CD4-positive, alpha-beta T cell treated with Interleukin-4 for 1 hour (primary cell): ENCODE measurements at regions not wholly inside any gene's neighbourhood (a gene's known extent, or its start where the extent isn't known, plus 50 kb on each side); places are given as distances from the start of the nearest gene placed in this dataset.
"Not testable (repeated sequence)": the region's sequence is repeated elsewhere in the genome, so short reads cannot be mapped to it uniquely, and the experiment has no call there.

Experiments
- DNase-seq, 2 donors: peaks; one replicate each; pipeline ENCODE4 v3.0.0-alpha.2; 2020 to 2022

- no peak for DNase-seq
Measured at GRCh38 chr2:238704471-238705225, 143.2 kb upstream of the TWIST2 start.

DNA sequence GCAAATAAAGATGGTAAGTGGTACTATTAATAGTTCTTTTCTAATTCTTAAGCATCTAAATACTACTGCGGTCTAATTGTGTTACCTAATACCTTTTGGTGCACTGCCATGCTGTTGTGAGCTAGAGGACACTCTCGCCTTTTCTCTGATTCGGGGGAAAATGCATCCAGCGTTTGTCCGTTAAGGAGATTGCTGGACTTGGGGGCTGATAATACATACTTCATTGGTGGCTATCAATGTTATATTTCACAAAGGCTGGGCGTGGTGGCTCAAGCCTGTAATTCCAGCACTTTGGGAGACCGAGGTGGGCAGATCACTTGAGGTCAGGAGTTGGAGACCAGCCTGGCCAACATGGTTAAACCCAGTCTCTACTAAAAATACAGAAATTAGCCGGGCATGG, 141.7 kb upstream of the TWIST2 start:
- DNase-seq, result no peak

- DNase-seq, result no peak
Measured at GRCh38 chr2:238706673-238707072, 141.2 kb upstream of the TWIST2 start.

DNA sequence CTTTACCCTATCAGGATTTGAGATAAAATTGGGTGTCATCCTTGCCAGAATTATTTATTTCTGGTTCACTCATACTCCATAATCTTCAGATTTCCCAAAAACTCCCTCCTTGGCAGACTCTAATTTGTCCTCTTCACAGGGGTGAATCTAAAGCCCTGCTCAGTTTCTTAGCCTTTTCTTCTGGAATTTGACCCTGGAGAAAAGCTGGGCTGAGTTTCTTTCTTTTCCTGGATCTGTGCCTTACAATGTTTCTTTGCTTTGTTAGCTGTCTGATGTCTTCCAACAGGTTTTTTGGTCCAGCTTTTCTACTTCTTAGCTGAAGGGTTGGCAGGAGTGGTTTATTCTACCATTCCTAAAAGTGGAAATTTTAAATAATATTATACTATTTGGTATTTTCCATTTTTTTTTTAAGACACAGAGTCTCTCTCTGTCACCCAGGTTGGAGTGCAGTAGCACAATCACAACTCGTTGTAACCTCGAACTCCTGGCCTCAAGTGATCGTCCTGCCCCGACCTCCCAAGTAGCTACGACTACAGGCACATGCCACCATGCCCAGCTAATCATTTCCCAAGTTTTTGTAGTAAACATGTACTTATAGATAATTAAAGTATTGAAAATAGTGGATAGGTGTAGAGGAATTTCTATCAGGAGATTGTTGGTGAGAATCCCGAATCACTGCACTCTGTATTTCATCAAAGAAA, 138.4 kb upstream of the TWIST2 start:
- no peak for DNase-seq

DNA sequence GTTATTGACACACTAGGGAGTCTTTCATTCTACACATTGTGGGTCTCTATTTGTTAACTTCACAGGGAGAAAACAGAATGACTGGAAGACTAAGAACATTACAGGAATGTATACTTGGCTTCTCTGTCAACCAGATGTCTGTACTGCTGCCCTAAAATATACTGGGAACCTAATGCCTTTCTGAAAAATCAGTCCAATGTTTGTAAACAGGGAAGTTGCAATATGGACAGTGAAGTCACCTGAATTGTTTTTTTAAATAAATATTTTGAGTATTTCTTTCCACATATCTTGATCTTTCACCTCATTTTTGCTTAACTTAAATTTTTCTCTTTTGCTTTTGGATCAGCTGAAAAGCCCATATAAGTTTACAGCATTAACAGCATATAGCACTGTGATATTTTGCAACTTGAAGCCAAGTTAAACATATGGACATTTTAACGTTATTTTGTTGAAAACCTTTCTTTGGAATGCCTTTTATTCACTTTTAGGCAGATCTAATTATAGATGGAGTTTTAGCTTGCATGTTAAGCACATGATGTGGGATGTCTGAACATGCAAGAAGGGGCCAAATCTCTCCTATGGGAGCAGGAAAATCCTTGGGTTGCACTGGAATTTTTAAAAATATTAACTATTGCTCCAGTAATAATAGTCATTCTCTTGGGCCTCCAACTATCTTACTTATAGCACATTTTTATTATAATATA, 137.7 kb upstream of the TWIST2 start:
- DNase-seq, result no peak

DNA sequence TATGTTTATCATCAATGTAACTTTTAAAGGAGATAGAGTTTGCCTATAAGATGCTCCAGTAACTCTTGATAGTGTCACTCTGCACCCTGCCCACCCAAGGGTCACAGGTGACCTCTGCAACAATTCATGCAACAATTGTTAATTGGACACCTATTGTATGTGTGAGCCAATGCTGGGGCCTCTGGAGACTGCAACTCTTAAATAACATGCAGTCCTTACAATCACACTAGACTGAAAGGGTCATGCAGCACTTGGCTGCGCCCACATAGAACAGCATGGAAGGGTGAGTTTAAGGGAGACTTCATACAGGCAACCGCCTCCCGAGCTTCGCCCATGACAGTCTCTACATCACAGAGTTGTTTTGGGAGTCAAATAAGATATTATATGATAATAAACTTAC, 137.1 kb upstream of the TWIST2 start:
- DNase-seq, result no peak

- no peak for DNase-seq
Measured at GRCh38 chr2:238711346-238711745, 136.5 kb upstream of the TWIST2 start.

DNA sequence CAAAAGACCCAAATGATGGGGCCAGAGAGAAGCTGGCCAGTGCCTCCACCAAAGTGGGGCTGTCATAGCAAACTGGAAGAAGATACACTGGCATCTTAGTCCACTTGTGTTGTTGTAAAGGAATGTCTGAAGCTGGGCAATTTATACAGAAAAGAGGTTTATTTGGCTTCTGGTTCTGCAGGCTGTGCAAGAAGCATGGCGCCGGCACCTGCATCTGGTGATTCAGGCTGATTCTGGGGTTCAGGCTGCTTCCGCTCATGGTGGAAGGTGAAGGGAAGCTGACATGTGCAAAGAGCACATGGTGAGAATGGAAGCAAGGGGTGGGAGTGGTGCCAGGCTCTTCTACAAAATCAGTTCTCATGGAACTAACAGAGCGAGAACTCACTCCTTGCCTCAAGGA, 135.9 kb upstream of the TWIST2 start:
- no peak for DNase-seq

- DNase-seq, result no peak
Measured at GRCh38 chr2:238713198-238713826, 134.6 kb upstream of the TWIST2 start.

DNA sequence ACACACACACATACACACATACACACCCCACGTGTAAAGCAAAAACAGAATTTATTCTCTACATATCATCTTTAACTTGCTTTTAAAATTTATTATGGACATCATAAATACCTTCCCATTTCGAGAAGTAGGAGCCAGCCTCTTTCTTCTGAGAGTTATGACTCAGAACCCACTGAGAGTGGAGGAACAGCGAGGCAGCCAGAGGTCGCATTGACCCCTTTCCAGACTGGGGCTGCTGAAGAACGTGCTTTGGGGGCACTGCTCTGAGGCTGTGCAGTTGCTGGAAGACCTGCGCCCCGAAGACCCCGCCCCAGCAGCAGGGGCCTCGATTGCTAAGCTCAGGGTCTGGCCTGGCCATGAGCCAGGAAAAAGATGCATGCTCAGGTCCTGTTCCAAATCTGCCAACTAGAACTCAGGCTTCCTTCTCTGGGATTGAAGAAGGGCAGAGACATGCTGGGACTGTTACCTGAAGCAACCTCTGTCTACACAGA, 133.8 kb upstream of the TWIST2 start:
- DNase-seq, result no peak

DNA sequence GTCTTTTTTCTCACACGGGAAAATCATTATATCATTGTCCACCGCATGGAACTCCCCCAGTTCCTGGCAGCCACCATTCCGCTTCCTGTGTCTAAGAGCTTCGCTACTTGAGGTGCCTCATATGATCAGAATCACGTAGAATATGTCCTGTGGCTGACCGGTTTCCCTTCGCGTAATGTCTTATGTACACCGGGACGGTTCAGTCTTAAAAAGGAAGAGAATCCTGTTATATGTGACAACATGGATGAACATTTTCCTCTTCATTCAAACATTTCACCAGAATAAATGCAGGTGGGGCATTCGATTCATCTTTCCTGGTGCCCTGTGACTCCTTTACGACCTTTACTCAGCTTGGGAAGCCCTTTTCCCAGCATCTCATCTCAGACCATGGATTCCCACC, 131.7 kb upstream of the TWIST2 start:
- DNase-seq, result no peak

DNA sequence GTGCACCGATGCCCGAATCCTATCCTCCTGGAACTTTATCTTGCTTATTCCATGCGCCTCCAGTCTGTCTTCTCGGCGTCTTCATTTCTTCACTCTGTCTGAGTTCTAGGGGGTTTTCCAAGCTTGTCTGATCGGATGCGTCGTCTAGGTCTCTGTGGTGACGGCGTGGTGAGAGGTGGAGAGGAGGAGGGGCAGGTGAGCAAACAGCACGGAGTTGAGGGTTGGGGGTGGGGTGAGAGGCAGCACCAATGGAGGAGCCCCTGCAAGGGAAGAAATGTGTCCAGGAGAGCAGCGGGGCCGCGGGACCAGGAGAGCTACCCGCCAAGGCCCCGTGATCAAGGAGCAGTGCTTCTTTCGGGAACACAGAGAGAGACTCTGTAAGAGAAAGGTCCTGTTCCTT, 131.3 kb upstream of the TWIST2 start:
- no peak for DNase-seq

DNA sequence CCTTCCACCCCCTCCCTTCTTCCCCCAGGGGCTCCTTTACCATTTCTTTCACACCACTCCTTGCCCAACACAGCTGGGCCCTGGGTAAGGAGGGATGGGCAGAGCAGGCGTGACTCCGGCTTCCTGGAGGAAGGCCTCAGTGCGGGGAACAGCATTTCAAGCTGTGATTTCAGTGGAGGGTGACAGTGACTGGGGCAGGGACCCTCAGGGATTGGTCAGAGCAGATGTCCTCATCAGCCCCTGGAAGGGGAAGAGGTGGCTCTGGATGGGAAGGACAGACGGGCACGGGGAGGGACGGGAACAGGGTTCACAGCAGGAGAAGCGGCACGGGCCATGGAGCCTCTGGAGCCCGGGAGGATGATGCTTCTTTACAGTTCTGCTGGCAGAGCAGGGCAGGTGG, 130.8 kb upstream of the TWIST2 start:
- no peak for DNase-seq

DNA sequence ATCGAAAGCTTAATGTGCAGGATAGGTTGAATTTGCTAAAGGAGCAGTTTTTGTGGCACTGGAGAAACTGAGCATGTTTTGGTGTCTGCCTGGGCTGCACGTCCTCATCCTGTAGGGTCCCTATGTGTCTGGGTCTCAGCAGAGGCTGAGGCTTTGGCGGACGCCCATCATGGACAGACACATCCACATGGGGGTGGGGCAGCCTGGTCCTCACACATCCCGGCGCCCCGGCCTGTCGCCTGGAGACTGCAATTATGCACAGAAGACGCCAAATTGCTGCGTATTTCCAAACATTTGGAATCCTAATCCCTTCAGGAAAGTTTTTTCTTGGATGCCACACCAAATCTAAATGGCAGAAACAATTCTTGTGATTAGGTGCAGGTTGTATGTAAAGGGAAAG, 128.2 kb upstream of the TWIST2 start:
- no peak for DNase-seq

DNA sequence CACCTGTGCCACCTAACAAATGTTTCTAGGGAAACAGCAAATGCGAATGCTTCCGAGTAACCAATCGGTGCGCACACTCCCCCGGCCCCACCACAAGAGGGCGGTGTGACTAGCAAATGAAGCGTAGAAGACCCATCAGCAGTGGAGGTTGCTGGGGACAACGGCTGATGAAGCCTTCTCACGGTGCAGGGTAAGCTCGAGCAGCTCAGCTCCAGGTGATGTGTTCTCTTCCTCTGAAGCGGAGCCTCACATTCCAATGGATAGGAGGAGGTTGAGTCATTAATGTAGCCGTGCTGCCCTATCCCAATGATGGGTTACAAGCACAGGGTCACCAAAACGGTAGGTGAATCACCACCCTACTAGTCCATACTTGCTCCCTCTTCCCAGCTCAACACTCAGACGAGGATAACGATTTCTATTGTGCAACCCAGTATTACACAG, 127.6 kb upstream of the TWIST2 start:
- DNase-seq, result peak in 1 of 2 donors; percentile 6

GRCh38 chr2:238722181-238722580, 125.7 kb upstream of the TWIST2 start:
- DNase-seq, result no peak

DNA sequence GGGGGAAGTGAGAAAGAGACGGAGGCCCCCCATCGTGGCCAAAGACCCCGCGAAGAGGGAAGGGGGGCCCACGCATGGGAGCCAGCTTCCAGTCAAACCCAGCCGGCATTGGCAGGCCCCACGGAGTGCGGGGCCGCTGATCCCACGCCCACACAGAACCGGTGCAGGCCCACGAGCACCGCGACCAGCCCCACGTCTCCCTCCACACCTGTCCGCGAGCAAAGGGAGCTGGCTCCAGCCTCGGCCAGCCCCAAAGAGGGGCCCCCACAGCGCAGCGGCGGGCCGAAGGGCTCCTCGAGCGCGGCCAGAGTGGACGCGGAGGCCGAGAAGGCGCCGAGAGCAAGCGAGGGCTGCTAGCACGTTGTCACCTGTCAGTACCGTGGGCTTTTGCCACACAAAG, 125.0 kb upstream of the TWIST2 start:
- no peak for DNase-seq

DNA sequence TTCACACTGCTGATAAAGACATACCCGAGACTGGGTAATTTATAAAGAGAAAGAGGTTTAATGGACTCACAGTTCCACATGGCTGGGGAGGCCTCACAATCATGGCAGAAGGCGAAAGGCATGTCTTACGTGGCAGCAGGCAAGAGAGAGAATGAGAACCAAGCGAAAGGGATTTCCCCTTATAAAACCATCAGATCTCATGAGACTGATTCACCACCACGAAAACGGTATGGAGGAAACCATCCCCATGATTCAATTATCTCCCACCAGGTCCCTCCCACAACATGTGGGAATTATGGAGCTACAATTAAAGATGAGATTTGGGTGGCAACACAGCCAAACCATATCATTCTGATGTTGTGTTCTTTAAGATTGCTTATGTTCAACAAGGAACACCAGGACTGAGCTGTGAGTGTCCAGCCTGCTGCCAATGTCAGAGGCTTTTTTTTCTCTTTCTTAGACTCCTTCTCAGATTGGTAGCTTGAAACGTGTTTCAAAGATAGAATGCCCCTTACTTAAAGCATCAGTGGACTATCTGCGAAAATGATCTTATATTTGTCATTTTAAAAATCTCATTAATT, 124.1 kb upstream of the TWIST2 start:
- not testable (repeated sequence) for DNase-seq

DNA sequence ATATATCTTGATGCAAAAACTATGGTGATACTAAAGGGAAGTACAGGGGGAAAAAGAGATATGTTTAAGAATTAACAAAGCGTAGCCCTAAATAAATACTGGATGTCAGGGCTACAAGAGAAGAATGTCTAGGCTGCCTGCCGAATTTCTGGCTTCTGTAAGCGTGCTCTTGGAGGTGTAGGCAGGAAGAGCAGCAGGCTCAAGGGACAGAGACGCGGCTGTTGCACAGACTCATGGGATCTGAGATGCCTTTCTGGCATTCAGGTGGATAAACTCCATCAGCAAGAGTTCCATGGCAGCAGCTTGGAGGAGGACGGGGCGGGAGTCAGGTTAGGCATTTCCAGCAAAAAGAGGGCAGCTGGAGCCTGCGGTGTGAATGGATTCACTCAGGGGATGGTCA, 123.2 kb upstream of the TWIST2 start:
- no peak for DNase-seq

GRCh38 chr2:238725298-238725697, 122.6 kb upstream of the TWIST2 start:
- no peak for DNase-seq

- no peak for DNase-seq
Measured at GRCh38 chr2:238726670-238727584, 121.0 kb upstream of the TWIST2 start.
